IMR-90 (cell line): ENCODE measurements at regions not wholly inside any gene's neighbourhood (a gene's known extent, or its start where the extent isn't known, plus 50 kb on each side); places are given as distances from the start of the nearest gene placed in this dataset.

ENCODE experiments used
- CEBPB ChIP-seq: IDR thresholded peaks from 2 replicates; pipeline ENCODE4 v1.6.1; 2012; ENCODE audit warnings: low read depth, low read length, improper control_type of control experiment
- CTCF ChIP-seq: conservative IDR thresholded peaks from 2 replicates; pipeline ENCODE4 v1.5.1; 2012; ENCODE audit warnings: mild to moderate bottlenecking, low read depth, low read length, improper control_type of control experiment
- ELK1 ChIP-seq: fragments of 150-350 bp; IDR thresholded peaks from 2 replicates; pipeline ENCODE4 v1.6.1; 2016; ENCODE audit warnings: low read depth, mild to moderate bottlenecking, low read length, moderate library complexity, borderline replicate concordance
- FOS ChIP-seq: fragments of 150-350 bp; IDR thresholded peaks from 2 replicates; pipeline ENCODE4 v1.6.1; 2016; ENCODE audit warnings: low read depth, low read length
- MAFK ChIP-seq: IDR thresholded peaks from 2 replicates; pipeline ENCODE4 v1.6.1; 2012; ENCODE audit warnings: low read depth, low read length, improper control_type of control experiment
- MXI1 ChIP-seq: IDR thresholded peaks from 2 replicates; pipeline ENCODE4 v1.6.1; 2012; ENCODE audit warnings: low read depth, mild to moderate bottlenecking, low read length, moderate library complexity, borderline replicate concordance
- NFE2L2 ChIP-seq: fragments of 150-350 bp; IDR thresholded peaks from 2 replicates; pipeline ENCODE4 v1.6.1; 2016; ENCODE audit warnings: low read depth, mild to moderate bottlenecking, low read length
- POLR2A ChIP-seq: IDR thresholded peaks from 2 replicates; pipeline ENCODE4 v1.6.1; 2012; ENCODE audit warnings: mild to moderate bottlenecking, low read depth, low read length
- RAD21 ChIP-seq: IDR thresholded peaks from 2 replicates; pipeline ENCODE4 v1.6.1; 2012; ENCODE audit warnings: low read length, improper control_type of control experiment
- RCOR1 ChIP-seq: IDR thresholded peaks from 2 replicates; pipeline ENCODE4 v1.6.1; 2012; ENCODE audit warnings: mild to moderate bottlenecking, low read length, improper control_type of control experiment; ENCODE audit not compliant: insufficient replicate concordance
- RFX5 ChIP-seq: IDR thresholded peaks from 2 replicates; pipeline ENCODE4 v1.8.0; 2012; ENCODE audit warnings: low read depth, mild to moderate bottlenecking, low read length, moderate library complexity
- SMC3 ChIP-seq: fragments of 150-350 bp; IDR thresholded peaks from 2 replicates; pipeline ENCODE4 v1.6.1; 2016; ENCODE audit warnings: low read depth, mild to moderate bottlenecking, antibody characterized with exemption, low read length, moderate library complexity
- TF ChIP-seq, protein P1 (sequence below): fragments of 150-350 bp; IDR thresholded peaks from 2 replicates; pipeline ENCODE4 v1.6.1; 2017; ENCODE audit warnings: mild to moderate bottlenecking, antibody characterized with exemption, low read length, low read depth

- no peak for TF ChIP-seq POLR2A
- no peak for TF ChIP-seq CTCF
- TF ChIP-seq, protein P1, sequence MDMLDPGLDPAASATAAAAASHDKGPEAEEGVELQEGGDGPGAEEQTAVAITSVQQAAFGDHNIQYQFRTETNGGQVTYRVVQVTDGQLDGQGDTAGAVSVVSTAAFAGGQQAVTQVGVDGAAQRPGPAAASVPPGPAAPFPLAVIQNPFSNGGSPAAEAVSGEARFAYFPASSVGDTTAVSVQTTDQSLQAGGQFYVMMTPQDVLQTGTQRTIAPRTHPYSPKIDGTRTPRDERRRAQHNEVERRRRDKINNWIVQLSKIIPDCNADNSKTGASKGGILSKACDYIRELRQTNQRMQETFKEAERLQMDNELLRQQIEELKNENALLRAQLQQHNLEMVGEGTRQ: no peak
- TF ChIP-seq MXI1: no peak
- TF ChIP-seq RAD21: no peak
- no peak for TF ChIP-seq RFX5
- no peak for TF ChIP-seq FOS
- TF ChIP-seq SMC3: no peak
- TF ChIP-seq RCOR1: no peak
- no peak for TF ChIP-seq ELK1
- no peak for TF ChIP-seq CEBPB
- TF ChIP-seq MAFK: no peak
- no peak for TF ChIP-seq NFE2L2
Observed at GRCh38 chr18:8895987-8896619, 190.7 kb downstream of the MTCL1 start.
